ENCODE measurements at regions not wholly inside any gene's neighbourhood (a gene's known extent, or its start where the extent isn't known, plus 50 kb on each side); places are given as distances from the start of the nearest gene placed in this dataset.
"Not testable (repeated sequence)": the region's sequence is repeated elsewhere in the genome, so short reads cannot be mapped to it uniquely, and the experiment has no call there.

DNA sequence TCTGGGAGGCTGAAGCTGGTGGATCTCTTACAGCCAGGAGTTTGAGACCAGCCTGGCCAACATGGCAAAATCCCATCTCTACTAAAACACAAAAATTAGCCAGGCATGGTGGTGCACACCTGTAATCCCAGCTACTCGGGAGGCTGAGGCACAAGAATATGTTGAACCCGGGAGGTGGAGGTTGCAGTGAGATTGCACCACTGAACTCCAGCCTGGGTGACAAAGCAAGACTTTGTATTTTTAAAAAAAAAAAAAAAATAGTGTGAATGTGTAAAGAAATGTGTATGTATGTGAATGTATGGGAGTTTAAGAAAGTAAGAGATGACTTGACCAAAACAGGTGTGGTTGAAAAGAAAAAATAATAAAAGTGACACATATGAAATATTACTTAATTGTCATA lies 167.7 kb upstream of the TEX13C start:
- TF ChIP-seq, protein P1, sequence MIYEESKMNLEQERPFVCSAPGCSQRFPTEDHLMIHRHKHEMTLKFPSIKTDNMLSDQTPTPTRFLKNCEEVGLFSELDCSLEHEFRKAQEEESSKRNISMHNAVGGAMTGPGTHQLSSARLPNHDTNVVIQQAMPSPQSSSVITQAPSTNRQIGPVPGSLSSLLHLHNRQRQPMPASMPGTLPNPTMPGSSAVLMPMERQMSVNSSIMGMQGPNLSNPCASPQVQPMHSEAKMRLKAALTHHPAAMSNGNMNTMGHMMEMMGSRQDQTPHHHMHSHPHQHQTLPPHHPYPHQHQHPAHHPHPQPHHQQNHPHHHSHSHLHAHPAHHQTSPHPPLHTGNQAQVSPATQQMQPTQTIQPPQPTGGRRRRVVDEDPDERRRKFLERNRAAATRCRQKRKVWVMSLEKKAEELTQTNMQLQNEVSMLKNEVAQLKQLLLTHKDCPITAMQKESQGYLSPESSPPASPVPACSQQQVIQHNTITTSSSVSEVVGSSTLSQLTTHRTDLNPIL (CRISPR knock-in tag; IDR thresholded peaks at IDR 0.05; ENCODE audit: low read depth) = no peak
- TF ChIP-seq, protein P2, sequence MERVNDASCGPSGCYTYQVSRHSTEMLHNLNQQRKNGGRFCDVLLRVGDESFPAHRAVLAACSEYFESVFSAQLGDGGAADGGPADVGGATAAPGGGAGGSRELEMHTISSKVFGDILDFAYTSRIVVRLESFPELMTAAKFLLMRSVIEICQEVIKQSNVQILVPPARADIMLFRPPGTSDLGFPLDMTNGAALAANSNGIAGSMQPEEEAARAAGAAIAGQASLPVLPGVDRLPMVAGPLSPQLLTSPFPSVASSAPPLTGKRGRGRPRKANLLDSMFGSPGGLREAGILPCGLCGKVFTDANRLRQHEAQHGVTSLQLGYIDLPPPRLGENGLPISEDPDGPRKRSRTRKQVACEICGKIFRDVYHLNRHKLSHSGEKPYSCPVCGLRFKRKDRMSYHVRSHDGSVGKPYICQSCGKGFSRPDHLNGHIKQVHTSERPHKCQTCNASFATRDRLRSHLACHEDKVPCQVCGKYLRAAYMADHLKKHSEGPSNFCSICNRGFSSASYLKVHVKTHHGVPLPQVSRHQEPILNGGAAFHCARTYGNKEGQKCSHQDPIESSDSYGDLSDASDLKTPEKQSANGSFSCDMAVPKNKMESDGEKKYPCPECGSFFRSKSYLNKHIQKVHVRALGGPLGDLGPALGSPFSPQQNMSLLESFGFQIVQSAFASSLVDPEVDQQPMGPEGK (CRISPR knock-in tag; IDR thresholded peaks at IDR 0.05; ENCODE audit: borderline replicate concordance) = no peak
- TF ChIP-seq, protein P3, sequence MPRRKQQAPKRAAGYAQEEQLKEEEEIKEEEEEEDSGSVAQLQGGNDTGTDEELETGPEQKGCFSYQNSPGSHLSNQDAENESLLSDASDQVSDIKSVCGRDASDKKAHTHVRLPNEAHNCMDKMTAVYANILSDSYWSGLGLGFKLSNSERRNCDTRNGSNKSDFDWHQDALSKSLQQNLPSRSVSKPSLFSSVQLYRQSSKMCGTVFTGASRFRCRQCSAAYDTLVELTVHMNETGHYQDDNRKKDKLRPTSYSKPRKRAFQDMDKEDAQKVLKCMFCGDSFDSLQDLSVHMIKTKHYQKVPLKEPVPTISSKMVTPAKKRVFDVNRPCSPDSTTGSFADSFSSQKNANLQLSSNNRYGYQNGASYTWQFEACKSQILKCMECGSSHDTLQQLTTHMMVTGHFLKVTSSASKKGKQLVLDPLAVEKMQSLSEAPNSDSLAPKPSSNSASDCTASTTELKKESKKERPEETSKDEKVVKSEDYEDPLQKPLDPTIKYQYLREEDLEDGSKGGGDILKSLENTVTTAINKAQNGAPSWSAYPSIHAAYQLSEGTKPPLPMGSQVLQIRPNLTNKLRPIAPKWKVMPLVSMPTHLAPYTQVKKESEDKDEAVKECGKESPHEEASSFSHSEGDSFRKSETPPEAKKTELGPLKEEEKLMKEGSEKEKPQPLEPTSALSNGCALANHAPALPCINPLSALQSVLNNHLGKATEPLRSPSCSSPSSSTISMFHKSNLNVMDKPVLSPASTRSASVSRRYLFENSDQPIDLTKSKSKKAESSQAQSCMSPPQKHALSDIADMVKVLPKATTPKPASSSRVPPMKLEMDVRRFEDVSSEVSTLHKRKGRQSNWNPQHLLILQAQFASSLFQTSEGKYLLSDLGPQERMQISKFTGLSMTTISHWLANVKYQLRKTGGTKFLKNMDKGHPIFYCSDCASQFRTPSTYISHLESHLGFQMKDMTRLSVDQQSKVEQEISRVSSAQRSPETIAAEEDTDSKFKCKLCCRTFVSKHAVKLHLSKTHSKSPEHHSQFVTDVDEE (CRISPR knock-in tag; IDR thresholded peaks at IDR 0.05) = no peak
- TF ChIP-seq PPARA (CRISPR knock-in tag; IDR thresholded peaks at IDR 0.05; ENCODE audit: borderline replicate concordance) (no peak), ISL1 (CRISPR knock-in tag; IDR thresholded peaks at IDR 0.05) (no peak), ZNF8 (CRISPR knock-in tag; IDR thresholded peaks at IDR 0.05) (no peak), BACH2 (CRISPR knock-in tag; IDR thresholded peaks at IDR 0.05; ENCODE audit: borderline replicate concordance) (no peak), SNAI2 (CRISPR knock-in tag; IDR thresholded peaks at IDR 0.05) (no peak), GLIS3 (CRISPR knock-in tag; IDR thresholded peaks at IDR 0.05) (no peak), ZNF70 (CRISPR knock-in tag; IDR thresholded peaks at IDR 0.05) (no peak), ARNTL (CRISPR knock-in tag; IDR thresholded peaks at IDR 0.05; ENCODE audit: borderline replicate concordance, low read depth) (no peak), RARB (CRISPR knock-in tag; IDR thresholded peaks at IDR 0.05) (no peak), TCF4 (CRISPR knock-in tag; IDR thresholded peaks at IDR 0.05; ENCODE audit: borderline replicate concordance) (no peak), TOX (CRISPR knock-in tag; IDR thresholded peaks at IDR 0.05; ENCODE audit: borderline replicate concordance) (no peak), ZC3H10 (CRISPR knock-in tag; IDR thresholded peaks at IDR 0.05) (no peak), CSDC2 (CRISPR knock-in tag; IDR thresholded peaks at IDR 0.05) (no peak), ZFP30 (CRISPR knock-in tag; IDR thresholded peaks at IDR 0.05) (no peak), ESRRG (CRISPR knock-in tag; IDR thresholded peaks at IDR 0.05) (no peak)
- TF ChIP-seq, protein P4, sequence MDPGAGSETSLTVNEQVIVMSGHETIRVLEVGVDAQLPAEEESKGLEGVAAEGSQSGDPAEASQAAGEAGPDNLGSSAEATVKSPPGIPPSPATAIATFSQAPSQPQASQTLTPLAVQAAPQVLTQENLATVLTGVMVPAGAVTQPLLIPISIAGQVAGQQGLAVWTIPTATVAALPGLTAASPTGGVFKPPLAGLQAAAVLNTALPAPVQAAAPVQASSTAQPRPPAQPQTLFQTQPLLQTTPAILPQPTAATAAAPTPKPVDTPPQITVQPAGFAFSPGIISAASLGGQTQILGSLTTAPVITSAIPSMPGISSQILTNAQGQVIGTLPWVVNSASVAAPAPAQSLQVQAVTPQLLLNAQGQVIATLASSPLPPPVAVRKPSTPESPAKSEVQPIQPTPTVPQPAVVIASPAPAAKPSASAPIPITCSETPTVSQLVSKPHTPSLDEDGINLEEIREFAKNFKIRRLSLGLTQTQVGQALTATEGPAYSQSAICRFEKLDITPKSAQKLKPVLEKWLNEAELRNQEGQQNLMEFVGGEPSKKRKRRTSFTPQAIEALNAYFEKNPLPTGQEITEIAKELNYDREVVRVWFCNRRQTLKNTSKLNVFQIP (CRISPR knock-in tag; IDR thresholded peaks at IDR 0.05; ENCODE audit: borderline replicate concordance, low read depth) = no peak
- TF ChIP-seq, protein P5, sequence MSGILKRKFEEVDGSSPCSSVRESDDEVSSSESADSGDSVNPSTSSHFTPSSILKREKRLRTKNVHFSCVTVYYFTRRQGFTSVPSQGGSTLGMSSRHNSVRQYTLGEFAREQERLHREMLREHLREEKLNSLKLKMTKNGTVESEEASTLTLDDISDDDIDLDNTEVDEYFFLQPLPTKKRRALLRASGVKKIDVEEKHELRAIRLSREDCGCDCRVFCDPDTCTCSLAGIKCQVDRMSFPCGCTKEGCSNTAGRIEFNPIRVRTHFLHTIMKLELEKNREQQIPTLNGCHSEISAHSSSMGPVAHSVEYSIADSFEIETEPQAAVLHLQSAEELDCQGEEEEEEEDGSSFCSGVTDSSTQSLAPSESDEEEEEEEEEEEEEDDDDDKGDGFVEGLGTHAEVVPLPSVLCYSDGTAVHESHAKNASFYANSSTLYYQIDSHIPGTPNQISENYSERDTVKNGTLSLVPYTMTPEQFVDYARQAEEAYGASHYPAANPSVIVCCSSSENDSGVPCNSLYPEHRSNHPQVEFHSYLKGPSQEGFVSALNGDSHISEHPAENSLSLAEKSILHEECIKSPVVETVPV (CRISPR knock-in tag; IDR thresholded peaks at IDR 0.05) = no peak

DNA sequence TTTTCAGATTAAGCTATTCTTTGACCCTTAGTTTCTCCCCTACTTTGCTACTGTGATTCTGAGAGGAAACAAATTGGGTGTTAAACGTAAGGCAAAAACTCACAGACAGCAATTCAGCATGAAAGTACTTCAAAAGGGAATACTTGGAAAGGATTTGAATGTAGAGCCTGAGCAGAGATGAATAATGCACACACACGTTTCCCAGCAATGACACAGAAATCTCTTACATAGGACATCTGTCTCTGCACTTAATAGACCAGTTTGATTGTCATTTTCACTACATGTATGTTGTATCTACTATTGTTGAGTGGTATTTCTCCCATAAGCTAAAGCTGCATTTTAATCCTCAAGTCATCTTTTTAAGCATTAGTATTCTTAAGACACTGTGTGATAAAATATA lies 166.1 kb upstream of the TEX13C start:
- TF ChIP-seq, protein P1 (CRISPR knock-in tag; IDR thresholded peaks at IDR 0.05; ENCODE audit: low read depth) = no peak
- no peak for TF ChIP-seq BACH2 (CRISPR knock-in tag; IDR thresholded peaks at IDR 0.05; ENCODE audit: borderline replicate concordance)
- ATAC-seq = no peak

More for the DNA sequence above, 167.7 kb upstream of the TEX13C start:
- ATAC-seq = no peak

DNA sequence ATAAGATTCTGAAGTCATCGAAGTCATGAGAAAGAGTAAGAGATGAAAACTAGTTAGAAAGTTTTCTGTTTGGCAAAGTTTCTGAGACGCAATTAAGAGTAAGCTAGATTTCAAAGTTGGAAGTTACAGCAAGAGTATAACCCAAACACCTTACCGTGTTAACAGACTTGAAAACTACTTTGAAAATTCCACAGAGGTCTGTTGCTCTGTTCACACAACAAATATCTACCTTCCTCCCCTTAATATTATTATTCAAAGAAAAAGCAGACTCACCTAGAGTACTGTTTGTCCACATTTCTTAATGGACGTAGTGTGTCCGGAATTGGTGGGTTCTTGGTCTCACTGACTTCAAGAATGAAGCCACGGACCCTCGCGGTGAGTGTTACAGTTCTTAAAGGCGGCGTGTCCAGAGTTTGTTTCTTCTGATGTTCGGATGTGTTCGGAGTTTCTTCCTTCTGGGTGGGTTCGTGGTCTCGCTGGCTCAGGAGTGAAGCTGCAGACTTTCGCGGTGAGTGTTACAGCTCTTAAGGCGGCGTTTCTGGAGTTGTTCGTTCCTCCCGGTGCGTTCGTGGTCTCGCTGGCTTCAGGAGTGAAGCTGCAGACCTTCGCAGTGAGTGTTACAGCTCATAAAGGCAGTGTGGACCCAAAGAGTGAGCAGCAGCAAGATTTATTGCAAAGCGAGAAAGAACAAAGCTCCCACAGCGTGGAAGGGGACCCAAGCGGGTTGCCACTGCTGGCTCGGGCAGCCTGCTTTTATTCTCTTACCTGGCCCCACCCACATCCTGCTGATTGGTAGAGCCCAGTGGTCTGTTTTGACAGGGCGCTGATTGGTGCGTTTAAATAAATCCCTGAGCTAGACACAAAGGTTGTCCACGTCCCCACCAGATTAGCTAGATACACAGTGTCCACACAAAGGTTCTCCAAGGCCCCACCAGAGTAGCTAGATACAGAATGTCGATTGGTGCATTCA lies 165.1 kb upstream of the TEX13C start:
- ATAC-seq = not testable (repeated sequence)

DNA sequence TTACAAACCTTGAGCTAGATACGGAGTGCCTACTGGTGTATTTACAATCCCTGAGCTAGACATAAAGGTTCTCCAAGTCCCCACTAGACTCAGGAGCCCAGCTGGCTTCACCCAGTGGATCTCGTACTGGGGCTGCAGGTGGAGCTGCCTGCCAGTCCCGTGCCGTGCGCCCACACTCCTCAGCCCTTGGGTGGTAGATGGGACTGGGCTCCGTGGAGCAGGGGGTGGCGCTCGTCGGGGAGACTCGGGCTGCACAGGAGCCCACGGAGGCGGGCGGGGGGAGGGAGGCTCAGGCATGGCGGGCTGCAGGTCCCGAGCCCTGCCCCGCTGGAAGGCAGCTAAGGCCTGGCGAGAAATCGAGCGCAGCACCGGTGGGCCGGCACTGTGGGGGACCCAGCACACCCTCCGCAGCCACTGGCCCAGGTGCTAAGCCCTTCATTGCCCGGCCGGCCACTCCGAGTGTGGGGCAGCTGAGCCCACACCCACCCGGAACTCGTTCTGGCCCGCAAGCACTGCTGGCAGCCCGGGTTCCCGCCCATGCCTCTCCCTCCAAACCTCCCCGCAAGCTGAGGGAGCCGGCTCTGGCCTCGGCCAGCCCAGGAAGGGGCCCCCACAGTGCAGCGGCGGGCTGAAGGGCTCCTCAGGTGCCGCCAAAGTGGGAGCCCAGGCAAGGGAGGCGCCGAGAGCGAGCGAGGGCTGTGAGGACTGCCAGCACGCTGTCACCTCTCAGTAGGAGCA lies 164.2 kb upstream of the TEX13C start:
- ATAC-seq = not testable (repeated sequence)

Data from SK-N-SH treated with all-trans-retinoic acid at 6 μM for 48 hours (cell line).